HG03558 (cell line): ENCODE measurements at regions not wholly inside any gene's neighbourhood (a gene's known extent, or its start where the extent isn't known, plus 50 kb on each side); places are given as distances from the start of the nearest gene placed in this dataset.
"Not testable (repeated sequence)": the region's sequence is repeated elsewhere in the genome, so short reads cannot be mapped to it uniquely, and the experiment has no call there.

Experiments
- ATAC-seq: cut with Tn5 transposase; IDR thresholded peaks from one replicate; pipeline ENCODE4 v1.9.1; 2021; ENCODE audit warnings: moderate number of reproducible peaks; ENCODE audit not compliant: unreplicated experiment; ENCODE audit errors: extremely low read depth

- no peak for ATAC-seq
Observed at GRCh38 chr2:37798315-37799005, 126.6 kb upstream of the RMDN2 start.

GRCh38 chr2:37800176-37800858 is 124.8 kb upstream of the RMDN2 start:
- ATAC-seq, result no peak

GRCh38 chr2:37802211-37802752 is 122.8 kb upstream of the RMDN2 start:
- no peak for ATAC-seq

GRCh38 chr2:37802899-37803379 is 122.1 kb upstream of the RMDN2 start:
- no peak for ATAC-seq

GRCh38 chr2:37806004-37806403 is 119.1 kb upstream of the RMDN2 start:
- not testable (repeated sequence) for ATAC-seq

- no peak for ATAC-seq
Observed at GRCh38 chr2:37809525-37809924, 115.6 kb upstream of the RMDN2 start.

- ATAC-seq, result no peak
Observed at GRCh38 chr2:37809931-37810570, 115.0 kb upstream of the RMDN2 start.

GRCh38 chr2:37812414-37812813 is 112.7 kb upstream of the RMDN2 start:
- no peak for ATAC-seq

- no peak for ATAC-seq
Observed at GRCh38 chr2:37812941-37813730, 112.0 kb upstream of the RMDN2 start.

- no peak for ATAC-seq
Observed at GRCh38 chr2:37816036-37816435, 109.1 kb upstream of the RMDN2 start.

GRCh38 chr2:37816686-37817085 is 108.4 kb upstream of the RMDN2 start:
- ATAC-seq, result no peak

GRCh38 chr2:37819186-37819585 is 105.9 kb upstream of the RMDN2 start:
- ATAC-seq, result no peak

- ATAC-seq, result no peak
Observed at GRCh38 chr2:37820471-37820986, 104.6 kb upstream of the RMDN2 start.

- ATAC-seq, result no peak
Observed at GRCh38 chr2:37825586-37825985, 99.5 kb upstream of the RMDN2 start.

GRCh38 chr2:37826611-37827010 is 98.5 kb upstream of the RMDN2 start:
- ATAC-seq, result no peak

- no peak for ATAC-seq
Observed at GRCh38 chr2:37827455-37827854, 97.6 kb upstream of the RMDN2 start.

GRCh38 chr2:37827911-37828511 is 97.1 kb upstream of the RMDN2 start:
- ATAC-seq, result no peak

- no peak for ATAC-seq
Observed at GRCh38 chr2:37829202-37829601, 95.9 kb upstream of the RMDN2 start.

GRCh38 chr2:37829616-37830395 is 95.3 kb upstream of the RMDN2 start:
- ATAC-seq, result no peak
